Hematopoietic multipotent progenitor cell treated with erythropoietin and hydrocortisone succinate and interleukin-3 and kit ligand, for 8 days (in vitro differentiated cells): ENCODE measurements at regions not wholly inside any gene's neighbourhood (a gene's known extent, or its start where the extent isn't known, plus 50 kb on each side); places are given as distances from the start of the nearest gene placed in this dataset.

Experiments
- DNase-seq: peaks from one replicate; pipeline ENCODE4 v3.0.0-alpha.2; 2015

DNA sequence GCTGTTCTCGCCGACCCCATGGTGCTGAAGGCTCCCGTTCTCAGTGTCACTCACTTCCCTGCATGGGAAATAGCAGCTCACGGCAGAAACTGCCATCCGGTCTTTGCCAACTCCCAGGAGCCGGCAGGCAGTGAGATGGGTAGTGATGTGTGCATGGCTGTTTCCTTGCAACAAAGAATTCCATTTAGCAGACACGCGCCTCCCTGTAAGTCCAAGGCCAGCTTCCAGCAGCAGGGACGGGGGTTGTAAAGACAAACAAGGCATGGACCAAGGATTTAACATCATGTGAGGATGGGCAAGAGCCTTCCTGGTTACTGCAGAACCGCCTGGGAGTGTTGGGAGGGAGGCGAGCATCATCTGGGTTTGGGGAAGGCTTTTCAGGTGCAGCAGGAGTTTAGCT is 273.1 kb downstream of the GLRX3 start:
- no peak for DNase-seq

DNA sequence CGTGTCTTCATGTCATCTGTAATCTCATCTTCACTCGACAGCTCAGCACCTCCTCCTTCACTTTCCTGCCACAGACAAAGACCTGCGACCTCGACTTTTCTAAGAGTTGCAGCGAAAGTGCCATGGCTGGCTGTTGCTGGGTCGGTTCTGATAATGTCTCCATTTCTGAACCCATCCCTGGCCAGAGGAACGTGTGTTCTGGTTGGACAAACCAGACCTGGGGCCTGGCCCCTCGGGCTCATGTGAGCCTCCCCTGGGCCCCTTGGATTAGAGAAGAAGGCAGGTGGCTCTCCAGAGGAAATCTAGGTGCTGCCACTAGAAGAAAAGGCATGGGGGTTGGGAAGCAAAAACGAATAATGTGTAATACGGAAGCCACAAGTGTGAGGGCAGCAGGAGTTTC is 273.7 kb downstream of the GLRX3 start:
- DNase-seq, result no peak

DNA sequence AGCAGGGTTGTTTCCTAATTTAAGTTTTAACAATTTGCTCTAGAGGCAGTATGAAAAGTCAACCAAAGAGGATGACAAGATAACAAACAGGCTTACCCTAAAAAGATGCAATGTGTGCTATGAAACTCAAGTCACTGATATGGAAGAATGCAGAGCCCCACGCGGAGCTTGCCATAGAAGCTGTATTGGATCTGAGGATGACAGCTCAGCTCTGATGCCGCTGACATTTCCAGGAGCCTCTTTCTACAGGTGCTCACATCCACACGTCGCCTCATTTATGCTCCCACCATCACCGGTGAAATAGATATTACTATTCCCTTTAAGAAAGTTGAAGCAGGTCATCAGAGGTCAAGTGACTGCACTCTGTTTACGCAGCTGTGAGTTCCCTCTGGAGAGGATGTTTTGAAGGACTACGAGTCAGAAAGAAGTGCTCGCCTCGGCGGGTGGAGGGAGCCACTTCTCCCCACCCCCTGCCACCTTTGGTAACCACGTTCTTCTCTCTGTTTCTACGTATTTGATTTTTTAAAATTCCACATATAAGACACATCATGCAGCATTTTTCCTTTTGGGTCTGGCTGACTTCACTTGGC is 275.4 kb downstream of the GLRX3 start:
- DNase-seq, result no peak

DNA sequence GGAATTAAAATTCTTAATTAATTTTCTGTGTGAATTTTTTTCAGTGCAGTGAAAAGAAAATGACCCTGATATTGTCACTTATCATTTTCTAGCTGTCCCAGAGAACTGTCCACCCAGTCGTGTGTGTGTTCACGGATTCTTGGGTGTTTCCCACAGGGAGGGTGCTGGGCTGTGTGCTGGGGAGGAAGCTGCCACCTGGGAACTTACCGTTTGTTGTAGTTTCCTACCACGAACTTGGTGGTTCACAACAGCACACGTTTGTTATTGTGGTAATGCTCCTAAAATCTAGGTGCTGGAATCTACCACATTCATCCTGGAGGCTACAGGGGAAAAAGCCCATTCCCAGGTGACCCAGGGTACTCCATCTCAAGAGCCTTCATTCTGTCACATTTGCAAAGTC is 276.1 kb downstream of the GLRX3 start:
- no peak for DNase-seq

DNA sequence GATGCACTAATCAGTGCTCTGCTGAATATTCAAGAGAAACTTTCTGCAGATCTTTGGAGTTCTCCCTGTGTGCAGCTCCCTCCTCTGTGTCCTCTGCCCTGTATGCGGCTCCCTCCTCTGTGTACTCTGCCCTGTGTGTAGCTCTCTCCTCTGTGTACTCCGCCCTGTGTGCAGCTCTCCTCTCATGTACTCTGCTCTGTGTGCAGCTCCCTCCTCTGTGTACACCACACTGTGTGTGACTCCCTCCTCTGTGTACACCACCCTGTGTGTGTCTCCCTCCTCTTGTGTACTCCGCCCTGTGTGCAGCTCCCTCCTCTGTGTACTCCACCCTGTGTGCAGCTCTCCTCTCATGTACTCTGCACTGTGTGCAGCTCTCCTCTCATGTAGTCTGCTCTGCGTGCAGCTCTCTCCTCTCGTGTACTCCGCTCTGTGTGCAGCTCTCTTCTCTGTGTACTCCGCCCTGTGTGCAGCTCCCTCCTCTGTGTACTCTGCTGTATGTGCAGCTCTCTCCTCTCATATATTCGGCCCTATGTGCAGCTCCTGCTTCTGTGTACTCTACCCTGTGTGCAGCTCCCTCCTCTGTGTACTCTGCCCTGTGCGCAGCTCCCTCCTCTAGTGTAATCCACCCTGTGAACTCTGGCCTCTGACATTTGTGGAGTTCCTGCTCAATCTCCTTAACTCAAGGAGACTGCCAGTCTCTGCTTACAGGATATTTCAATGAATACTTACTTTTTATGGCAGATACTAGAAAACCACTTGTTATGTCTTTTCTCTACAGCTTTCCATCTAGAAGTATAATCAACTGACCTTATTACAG is 280.4 kb downstream of the GLRX3 start:
- no peak for DNase-seq

DNA sequence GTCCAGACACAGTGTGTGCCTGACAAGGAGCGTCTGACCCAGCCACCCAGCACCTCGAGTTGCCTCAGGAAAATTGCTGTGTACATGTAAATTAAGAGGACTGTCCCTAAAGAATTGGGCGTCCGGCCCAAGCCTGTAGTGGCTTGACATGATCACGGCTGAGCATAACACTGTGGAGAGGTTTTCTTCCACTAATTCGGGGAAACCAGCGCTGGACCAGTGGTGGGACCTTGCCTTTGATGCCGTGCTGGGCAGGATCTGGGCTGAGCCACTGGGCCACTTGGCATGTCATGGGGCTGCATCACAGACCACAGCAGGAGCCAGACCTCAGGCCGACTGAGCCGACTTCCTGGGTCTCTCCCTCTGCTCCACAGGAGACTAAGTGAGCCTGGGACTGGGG is 282.5 kb downstream of the GLRX3 start:
- no peak for DNase-seq

DNA sequence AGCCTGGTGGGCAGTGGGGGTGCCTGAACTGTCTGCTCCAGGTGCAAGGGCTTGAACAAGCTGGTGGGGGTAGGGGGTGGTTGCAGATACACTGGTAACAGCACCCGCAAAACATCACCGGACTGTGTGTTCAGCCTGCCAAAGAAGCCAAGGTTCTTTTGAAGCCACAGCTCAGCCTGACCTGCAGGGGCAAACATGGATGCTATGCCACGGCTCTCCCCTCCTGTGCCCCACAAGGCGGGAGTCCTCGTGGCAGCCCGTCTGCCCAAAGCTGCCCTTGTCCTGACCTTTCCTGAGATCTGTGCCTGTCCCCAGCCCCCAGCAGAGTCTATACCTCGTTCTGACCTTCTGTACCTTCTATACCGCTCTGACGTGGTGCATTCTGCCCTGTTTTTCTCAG is 285.7 kb downstream of the GLRX3 start:
- no peak for DNase-seq

DNA sequence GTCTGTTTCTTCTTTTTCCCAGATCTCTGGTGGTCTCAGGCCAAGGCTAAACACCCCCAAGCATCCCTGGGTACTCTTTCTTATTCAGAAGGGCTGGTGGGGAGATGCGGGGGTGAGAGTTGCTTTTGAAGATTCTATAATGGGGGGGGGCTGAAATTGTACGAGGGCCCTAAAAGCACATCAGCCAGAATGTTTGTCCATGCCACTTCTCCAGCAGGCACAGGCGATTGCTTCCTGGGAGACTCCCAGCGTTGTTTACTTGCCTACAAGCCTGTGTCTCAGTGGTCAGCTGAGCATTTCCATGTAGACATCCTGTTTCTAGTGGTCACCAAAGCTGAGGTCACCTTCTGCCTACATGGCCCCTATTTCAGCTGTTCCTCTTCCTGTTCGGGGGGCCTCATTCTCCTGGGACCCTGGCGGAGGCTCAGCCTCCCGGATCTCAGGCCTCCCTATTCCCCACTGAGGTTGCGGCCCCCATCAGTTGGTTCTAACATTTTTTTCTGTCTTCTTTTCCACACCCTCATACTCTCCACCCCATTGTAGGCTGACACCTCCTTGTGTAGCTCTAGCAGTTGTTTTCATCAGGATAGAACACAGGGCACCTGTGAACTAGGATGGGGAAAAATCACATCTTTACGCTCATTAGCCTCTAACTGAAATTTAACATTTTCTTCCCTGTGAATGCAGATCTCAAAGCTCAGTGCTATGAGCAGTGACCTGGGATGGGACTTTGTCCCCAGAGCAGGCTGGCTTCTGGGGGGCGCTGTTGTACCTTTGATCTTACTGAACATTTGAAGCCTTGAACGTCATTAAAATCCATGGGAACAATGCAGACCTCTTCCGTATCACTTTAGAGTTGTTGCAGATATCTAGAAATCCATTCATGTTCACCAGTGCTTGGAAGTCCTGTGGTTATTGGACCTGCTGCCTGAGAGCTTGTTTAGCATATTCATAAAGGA is 286.5 kb downstream of the GLRX3 start:
- no peak for DNase-seq

DNA sequence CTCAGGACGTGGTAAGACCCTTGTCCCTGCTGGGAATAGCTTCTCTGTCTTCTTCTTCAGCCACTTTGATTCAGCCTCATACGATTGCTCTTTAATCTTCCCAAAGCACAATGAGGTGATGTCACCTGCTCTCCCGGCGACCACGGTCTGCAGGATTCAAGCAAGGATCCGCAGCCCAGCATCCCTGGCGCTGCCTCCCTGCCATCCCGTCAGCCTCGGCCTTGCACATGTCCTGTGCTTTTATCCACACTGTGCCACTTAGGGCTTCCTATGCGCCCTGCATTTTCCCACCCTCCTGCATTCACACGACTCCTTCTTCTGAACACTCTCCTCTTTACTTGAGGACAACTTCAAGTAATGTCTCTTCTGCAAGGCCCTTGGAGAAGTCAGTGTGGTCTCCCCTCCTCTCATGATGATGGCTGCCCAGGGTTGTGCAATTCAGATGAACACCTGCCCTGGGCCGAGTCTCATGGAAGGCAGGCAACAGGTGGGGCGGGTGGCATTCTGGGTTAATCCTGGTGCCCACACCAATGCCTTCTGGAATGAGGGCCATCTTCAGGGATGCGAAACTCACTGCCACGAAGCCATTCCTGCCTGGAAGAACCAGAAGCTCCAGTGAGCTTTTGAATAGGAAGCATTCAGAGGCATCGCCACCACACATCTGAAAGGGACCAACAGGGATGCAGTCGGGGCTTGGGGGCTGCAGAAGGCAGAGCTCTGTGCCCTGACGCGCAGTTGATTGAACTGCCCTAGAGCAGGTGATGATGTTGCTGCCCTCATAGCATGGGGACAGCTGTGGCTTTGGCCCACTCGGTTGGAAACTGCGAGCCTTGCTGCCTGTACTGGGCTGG is 287.5 kb downstream of the GLRX3 start:
- DNase-seq, result no peak

DNA sequence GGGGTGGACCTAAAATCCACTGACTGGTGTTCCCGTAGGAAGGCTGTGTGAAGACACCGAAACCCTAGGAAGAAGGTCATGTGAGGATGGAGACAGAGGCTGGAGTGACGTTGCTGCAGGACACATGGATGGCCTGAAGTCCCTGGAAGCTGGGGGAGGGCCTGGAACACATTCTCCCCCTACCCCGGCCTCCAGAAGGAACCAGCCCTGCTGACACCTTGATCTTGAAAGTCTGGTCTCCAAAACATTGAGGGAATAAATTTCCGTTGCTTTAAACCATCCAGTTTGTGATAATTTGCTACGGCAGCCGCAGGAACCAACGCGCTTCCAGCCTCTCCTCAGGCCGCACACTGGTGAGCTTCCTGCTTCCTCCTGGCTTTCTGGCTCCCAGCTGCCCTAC is 288.2 kb downstream of the GLRX3 start:
- no peak for DNase-seq

DNA sequence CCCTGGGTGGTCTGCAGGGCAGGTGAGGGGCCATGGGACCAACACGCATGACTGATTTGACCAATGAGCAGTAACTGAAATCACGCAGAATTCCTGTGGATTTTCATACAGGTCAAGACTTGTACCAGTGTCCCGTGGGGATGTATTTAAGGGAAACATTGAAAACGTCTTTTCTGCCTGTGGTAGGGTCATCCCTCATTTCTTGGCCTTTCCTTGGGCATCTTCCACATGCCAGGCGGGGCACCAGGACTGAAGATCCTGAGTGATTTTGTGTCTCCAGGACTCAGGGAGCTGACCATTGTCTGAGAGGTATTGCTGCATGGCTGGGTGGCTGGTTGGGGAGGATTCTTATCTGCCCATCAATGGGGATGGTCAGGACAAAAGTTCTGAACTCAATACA is 289.0 kb downstream of the GLRX3 start:
- DNase-seq, result no peak

DNA sequence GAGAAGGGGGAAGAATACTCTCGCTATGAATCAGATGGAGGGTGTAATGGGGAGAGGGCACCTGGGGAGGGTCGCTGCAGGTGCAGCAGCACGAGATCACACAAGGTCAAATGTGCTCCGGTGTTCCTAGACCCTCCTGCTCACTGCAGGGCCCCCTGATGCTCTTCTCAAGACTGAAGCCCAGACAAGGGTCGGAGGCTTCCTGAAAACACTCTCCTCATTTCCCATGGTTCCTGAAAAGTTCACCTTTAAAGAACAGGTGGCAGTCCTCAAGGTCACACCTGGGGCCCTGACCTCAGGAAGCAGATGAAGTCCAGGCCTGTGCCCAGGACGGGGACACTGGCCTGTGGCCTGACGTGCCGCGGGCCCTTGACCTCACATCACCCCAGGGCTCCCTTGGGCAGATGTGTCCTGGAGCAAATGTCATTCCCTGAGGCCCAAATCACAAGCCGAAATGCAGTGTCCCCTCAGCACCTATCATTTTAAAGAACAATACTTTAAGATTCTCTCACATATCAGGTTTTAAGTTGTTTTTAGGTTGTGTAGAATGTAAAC is 289.8 kb downstream of the GLRX3 start:
- no peak for DNase-seq

DNA sequence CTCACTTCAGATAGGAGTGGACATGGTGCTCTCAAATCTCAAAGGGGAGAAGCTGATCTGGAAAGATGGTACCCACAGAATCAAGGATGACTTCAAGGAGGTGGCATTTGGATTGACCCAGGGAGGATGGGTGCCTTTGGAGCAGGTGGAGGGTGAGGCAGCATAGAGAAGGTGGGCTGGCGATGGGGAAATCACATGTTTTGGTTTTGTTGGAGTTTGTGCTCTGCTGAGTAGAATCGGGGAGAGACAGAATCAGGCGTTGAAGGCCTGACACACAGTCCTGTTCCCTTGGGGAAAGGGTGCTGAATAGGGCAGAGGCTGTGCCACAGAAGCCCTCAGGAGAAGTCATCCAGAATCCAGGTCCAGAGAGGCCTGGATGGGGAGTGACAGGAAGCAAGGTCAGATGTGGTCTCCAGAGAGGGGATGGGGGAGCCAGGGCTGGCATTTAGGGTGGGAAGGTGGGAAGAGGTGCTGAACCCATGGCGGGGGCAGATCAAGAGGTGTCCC is 291.1 kb downstream of the GLRX3 start:
- no peak for DNase-seq

DNA sequence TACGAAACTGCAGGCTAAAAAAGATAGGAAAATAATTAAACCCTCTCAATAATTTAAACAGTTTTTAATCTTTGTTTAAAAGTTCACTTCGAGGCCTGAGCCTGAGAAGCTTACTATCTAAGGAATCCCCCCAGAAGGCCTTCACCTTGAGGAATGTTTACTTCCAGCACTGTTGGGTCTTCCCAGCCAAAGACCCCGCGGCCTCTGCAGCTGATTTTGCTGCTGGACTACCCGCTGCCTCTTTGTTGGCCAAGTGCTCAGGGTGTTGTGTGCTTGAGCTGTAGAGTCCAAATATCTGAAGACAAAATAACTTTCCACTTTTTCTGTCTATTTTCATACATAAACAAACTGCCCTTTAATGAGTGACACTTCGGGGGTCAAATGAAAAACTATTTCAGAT is 292.7 kb downstream of the GLRX3 start:
- DNase-seq, result no peak

DNA sequence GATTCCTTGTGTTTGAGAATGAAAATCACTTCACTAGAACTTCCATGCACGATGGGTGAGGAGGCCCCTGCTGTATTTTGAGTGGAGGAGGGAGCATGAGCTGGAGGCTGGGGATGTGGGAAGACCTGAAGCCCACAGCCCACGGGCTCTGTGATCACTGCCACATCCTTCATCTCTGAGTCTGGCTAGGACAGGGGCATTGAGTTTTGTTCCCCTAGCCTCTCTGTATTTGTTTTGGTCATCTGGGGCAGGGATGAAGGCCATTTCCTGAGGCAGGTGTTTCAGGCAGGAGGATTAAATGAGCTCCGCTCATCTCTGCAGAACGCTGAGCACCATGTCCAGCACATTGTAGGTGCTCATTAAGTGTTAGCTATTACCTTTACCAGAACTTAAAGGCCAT is 293.6 kb downstream of the GLRX3 start:
- DNase-seq, result no peak

DNA sequence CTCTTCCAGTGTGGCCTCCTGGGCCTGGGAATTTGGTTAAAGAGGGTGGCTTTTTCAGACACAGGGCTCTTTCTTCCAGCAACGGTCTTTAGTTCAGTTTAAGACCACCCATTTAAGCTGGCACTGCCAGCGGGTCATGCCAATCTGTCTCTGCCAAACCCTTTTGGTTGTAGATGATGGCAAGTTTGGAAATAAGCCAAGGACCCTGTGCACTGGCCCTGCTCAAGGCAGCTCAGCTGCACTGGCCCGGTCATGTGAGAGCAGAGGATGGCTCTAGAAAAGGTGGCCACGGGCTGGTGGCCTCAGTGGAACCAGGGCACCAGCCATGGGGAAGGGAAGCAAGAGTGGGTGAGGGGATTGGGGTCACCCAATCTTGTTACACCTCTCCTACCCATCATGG is 294.1 kb downstream of the GLRX3 start:
- DNase-seq, result no peak

DNA sequence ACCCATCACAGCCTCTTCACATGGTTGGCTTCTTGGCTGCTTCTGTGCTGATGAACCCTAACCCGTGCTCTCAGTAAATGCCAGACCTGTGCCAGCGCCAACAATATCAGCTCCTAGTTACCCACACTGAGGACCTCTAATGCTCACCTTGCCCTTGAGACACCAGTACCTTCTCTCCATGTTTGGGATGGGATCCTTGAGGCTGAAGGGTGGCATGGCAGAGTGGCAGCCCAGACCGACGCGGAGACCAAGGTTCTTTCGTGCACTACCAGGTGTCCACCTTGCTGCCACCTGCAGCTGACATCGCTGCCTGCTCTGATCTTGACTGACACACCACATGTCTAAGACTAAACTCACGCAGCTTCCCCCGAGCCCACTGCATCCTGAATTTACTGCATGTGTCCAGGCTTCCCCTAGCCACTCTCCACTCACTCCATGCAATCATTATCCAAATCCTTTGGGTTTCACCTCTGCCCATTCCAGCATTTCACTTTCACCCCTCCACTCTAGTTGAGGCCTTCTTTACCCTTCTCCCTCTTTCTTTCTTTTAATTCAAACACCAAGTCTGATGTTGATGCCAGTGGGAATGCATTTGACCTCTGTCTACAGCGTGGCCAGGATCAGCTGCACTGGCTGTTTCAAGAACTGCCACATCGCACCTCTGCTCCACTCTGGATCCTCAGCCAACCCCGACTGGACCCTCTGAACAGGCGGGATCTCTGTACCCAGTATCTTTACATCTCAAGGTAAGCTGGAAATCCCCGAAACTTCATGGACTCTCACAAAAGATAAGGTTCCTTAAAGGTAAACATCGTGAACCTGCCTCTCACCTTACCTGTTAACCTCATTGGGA is 294.9 kb downstream of the GLRX3 start:
- no peak for DNase-seq

DNA sequence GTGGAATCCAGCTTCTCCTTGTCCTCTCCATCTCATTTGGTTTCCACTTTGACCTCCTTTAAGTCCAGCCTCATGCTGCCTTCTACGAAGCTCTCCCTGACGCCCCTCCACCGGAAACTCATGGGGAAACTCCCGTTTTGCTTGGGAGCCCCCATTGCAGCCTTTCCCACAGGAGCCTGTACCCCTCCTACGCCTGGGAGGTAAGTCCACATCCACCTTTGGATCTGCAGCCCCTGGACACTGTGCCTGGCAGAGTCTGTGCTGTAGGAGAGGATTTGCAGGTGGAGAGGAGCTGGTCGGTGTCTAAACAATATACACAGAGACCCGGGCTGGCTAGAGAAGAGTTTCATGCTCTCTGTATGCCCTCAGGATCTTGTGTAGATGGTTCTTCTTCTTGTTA is 296.1 kb downstream of the GLRX3 start:
- DNase-seq, result no peak

DNA sequence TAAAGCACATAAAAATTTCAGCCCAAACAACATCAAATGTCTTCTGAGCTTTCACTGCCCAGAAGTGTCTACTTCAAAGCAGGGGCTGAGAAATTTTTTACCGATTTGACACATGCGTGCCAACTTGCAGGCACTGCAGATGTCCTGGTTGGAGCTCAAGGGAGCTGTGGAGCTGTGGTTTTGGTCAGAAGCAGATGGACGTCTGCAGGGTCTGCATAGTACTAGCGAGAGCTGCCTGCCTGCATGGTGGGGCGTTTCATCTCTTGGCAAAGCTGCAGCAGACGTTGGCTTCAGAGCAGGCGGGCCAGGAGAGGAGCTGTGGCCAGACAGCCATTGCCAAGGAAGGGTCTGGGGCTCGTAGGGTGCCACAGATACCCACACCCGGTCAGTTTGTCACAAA is 296.7 kb downstream of the GLRX3 start:
- no peak for DNase-seq

DNA sequence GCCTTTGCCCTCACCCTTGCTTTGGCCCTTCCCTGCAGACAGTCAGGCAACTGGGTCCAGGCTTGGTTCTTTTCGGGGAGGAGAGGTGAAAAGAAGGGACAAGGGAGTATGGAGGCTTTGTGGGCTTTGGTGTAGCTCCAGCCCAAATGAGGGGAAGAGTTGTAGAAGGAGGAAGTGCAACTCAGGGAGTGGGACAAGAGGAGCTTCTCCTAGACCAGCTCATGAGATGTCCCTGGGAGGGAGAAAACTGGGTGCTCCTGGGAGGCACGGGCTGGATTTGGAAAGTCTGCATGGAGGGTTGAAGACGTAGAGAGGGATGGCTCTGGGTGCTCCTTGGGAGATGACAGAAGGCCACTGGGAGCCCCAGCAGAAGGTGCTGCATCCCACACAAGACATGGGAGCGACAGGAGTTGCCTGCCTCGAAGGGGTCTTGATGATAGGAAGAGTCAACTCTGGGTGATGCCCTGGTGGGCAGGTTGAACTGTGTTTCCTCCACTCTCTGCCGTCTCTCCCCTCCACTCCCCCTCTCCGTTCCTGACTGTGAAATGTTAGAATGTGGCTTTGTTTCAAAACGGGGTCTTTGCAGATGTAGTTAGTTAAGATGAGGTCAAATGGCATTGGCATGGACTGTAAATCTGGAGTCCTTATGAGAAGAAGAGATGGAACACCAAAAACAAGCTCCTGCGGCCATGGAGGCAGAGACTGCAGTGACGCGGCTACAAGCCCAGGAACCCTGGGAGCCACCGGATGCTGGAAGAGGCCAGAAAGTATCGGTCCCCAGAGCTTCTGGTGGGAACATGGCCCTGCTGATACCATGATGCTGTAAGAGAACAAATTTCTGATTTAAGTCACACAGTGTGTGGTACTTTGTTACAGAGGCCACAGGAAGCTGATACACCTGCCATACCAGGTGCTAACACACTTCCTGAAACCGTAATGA is 298.5 kb downstream of the GLRX3 start:
- DNase-seq, result no peak
